ENCODE measurements at regions not wholly inside any gene's neighbourhood (a gene's known extent, or its start where the extent isn't known, plus 50 kb on each side); places are given as distances from the start of the nearest gene placed in this dataset.

DNA sequence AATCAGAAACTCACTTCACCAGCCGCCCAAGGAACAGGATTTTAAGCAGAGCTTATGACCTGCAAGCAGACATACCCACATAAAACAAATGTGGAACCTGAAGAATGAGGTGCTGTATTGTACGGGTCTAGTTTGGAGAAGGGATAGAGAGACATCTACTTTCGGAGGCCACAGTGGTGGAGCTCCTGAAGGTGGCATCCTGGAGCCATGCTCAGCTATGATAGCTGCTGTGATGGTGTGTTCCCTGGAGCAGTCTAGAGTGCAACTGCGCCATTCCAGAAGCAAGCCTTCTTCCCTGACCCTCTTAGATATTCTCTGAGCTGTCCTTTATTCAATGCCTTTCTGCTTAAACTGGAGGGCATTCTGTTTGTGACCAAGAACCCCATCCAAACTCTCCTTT lies 402.6 kb downstream of the FUT8 start:
- DNase-seq = no peak
- no peaks in the 10 kb centered on the region for H3K36me3 ChIP-seq
- TF ChIP-seq POLR2A (IDR thresholded peaks at IDR 0.05) (no peak), CTCF (IDR thresholded peaks at IDR 0.05) (no peak)
- H3K27me3 ChIP-seq = no peaks in the 10 kb centered on the region
- no peaks in the 10 kb centered on the region for H3K4me1 ChIP-seq
- no peaks in the 10 kb centered on the region for H3K9me3 ChIP-seq
- H3K4me3 ChIP-seq = no peak overlapping the region
- no peak overlapping the region for H3K27ac ChIP-seq

DNA sequence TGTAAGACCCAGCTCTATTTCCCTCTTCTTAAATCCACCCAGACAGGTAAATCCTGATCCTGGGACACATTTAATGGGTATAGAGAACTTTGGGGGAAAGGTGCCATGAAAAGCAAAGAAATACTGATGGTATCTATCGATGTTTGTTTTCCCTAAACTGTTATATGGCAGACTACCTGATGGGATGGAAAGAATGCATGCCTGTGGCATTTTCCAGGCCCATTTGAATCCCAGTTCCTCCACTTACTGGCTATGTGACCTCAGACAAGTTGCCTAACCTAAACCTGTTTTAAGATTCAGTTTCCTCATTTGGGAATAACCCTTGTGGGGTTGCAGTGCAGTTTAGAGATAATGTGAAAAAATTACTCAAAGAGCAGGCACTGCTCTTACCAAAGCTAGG lies 404.5 kb downstream of the FUT8 start:
- no peak for DNase-seq
- H3K36me3 ChIP-seq = no peaks in the 10 kb centered on the region
- H3K9me3 ChIP-seq = no peaks in the 10 kb centered on the region
- TF ChIP-seq CTCF (IDR thresholded peaks at IDR 0.05) = no peak
- TF ChIP-seq POLR2A (IDR thresholded peaks at IDR 0.05) = no peak
- no peaks in the 10 kb centered on the region for H3K4me1 ChIP-seq
- H3K27ac ChIP-seq = no peak overlapping the region
- no peaks in the 10 kb centered on the region for H3K27me3 ChIP-seq
- H3K4me3 ChIP-seq = no peak overlapping the region

DNA sequence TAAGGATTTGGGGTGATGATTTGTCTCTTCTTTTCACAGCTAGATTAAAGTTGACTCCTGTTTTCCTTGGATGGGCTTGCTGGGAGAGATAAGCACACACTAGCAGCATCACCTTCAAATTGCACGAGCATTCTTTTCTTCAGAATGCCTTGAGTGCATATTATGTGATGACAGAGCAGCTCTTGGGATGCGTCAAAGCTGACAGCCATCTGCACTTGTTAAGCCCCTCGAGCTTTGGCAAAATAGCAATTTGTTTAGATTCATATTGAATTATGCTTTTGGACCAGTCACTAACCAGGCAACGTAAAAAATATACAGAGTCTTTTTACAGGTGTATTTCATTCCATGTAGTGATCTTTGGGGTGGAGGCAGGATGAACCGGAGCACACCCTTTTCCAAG lies 407.0 kb downstream of the FUT8 start:
- TF ChIP-seq POLR2A (IDR thresholded peaks at IDR 0.05) = no peak
- TF ChIP-seq CTCF (IDR thresholded peaks at IDR 0.05) = no peak
- no peaks in the 10 kb centered on the region for H3K4me1 ChIP-seq

GRCh38 chr14:65821224-65821753 lies 408.8 kb downstream of the FUT8 start:
- no peaks in the 10 kb centered on the region for H3K27me3 ChIP-seq
- TF ChIP-seq POLR2A (IDR thresholded peaks at IDR 0.05) = no peak
- no peak for TF ChIP-seq CTCF (IDR thresholded peaks at IDR 0.05)
- H3K36me3 ChIP-seq = no peaks in the 10 kb centered on the region
- H3K4me3 ChIP-seq = no peak overlapping the region
- no peak overlapping the region for H3K27ac ChIP-seq
- no peaks in the 10 kb centered on the region for H3K4me1 ChIP-seq
- no peak for DNase-seq
- no peaks in the 10 kb centered on the region for H3K9me3 ChIP-seq

More for the DNA sequence above, 407.0 kb downstream of the FUT8 start:
- Histone ChIP-seq H3K36me3 (no peaks in the 10 kb centered on the region), H3K27ac (no peak overlapping the region), H3K9me3 (no peaks in the 10 kb centered on the region), H3K4me3 (no peak overlapping the region), H3K27me3 (no peaks in the 10 kb centered on the region)
- DNase-seq = no peak

- Histone ChIP-seq H3K9me3 (no peaks in the 10 kb centered on the region), H3K27me3 (no peaks in the 10 kb centered on the region), H3K4me3 (no peak overlapping the region), H3K36me3 (no peaks in the 10 kb centered on the region), H3K4me1 (no peaks in the 10 kb centered on the region), H3K27ac (no peak overlapping the region)
- DNase-seq = peak in 2 of 3 donors; percentile 56 to 79
- peak; percentile 83 to 96 (median 94) for TF ChIP-seq CTCF (IDR thresholded peaks at IDR 0.05)
- TF ChIP-seq POLR2A (IDR thresholded peaks at IDR 0.05) = no peak
Observed at GRCh38 chr14:65824285-65824977, 411.9 kb downstream of the FUT8 start.

All from Peyer's patch (tissue), 4 donors.